CD4-positive, alpha-beta T cell treated with Interleukin-21 for 1 hour (primary cell): ENCODE measurements at regions not wholly inside any gene's neighbourhood (a gene's known extent, or its start where the extent isn't known, plus 50 kb on each side); places are given as distances from the start of the nearest gene placed in this dataset.

Source experiments
- DNase-seq: peaks from one replicate; pipeline ENCODE4 v3.0.0-alpha.2; 2020

- no peak for DNase-seq
Observed at GRCh38 chr5:156103155-156103885, 223.6 kb upstream of the SGCD start.

- DNase-seq: no peak
Observed at GRCh38 chr5:156109317-156110023, 217.5 kb upstream of the SGCD start.

GRCh38 chr5:156119692-156120091, 207.3 kb upstream of the SGCD start:
- DNase-seq: no peak

- DNase-seq: no peak
Observed at GRCh38 chr5:156120777-156121176, 206.2 kb upstream of the SGCD start.

GRCh38 chr5:156121234-156121633, 205.7 kb upstream of the SGCD start:
- no peak for DNase-seq

GRCh38 chr5:156121882-156122281, 205.1 kb upstream of the SGCD start:
- no peak for DNase-seq

- no peak for DNase-seq
Observed at GRCh38 chr5:156124708-156125107, 202.3 kb upstream of the SGCD start.

- no peak for DNase-seq
Observed at GRCh38 chr5:156125118-156125517, 201.8 kb upstream of the SGCD start.

GRCh38 chr5:156126716-156127115, 200.2 kb upstream of the SGCD start:
- DNase-seq: no peak

GRCh38 chr5:156128026-156128425, 198.9 kb upstream of the SGCD start:
- DNase-seq: no peak

GRCh38 chr5:156134216-156134615, 192.7 kb upstream of the SGCD start:
- no peak for DNase-seq

GRCh38 chr5:156135531-156135930, 191.4 kb upstream of the SGCD start:
- no peak for DNase-seq

- no peak for DNase-seq
Observed at GRCh38 chr5:156137071-156137869, 189.7 kb upstream of the SGCD start.

- no peak for DNase-seq
Observed at GRCh38 chr5:156142867-156143266, 184.1 kb upstream of the SGCD start.

GRCh38 chr5:156147261-156147943, 179.6 kb upstream of the SGCD start:
- DNase-seq: no peak

- no peak for DNase-seq
Observed at GRCh38 chr5:156147944-156148285, 179.0 kb upstream of the SGCD start.

- DNase-seq: no peak
Observed at GRCh38 chr5:156148301-156148700, 178.7 kb upstream of the SGCD start.

GRCh38 chr5:156149213-156149612, 177.8 kb upstream of the SGCD start:
- no peak for DNase-seq

GRCh38 chr5:156153602-156154001, 173.4 kb upstream of the SGCD start:
- DNase-seq: no peak

- DNase-seq: no peak
Observed at GRCh38 chr5:156154757-156155156, 172.2 kb upstream of the SGCD start.

GRCh38 chr5:156155598-156155997, 171.4 kb upstream of the SGCD start:
- no peak for DNase-seq

GRCh38 chr5:156164306-156164705, 162.7 kb upstream of the SGCD start:
- DNase-seq: no peak

GRCh38 chr5:156169495-156169894, 157.5 kb upstream of the SGCD start:
- no peak for DNase-seq
